CD1c-positive myeloid dendritic cell (primary cell): ENCODE measurements at regions not wholly inside any gene's neighbourhood (a gene's known extent, or its start where the extent isn't known, plus 50 kb on each side); places are given as distances from the start of the nearest gene placed in this dataset.

Source experiments
- DNase-seq: peaks from one replicate; pipeline ENCODE4 v3.0.0-alpha.2; 2016; ENCODE audit errors: extremely low spot score

DNA sequence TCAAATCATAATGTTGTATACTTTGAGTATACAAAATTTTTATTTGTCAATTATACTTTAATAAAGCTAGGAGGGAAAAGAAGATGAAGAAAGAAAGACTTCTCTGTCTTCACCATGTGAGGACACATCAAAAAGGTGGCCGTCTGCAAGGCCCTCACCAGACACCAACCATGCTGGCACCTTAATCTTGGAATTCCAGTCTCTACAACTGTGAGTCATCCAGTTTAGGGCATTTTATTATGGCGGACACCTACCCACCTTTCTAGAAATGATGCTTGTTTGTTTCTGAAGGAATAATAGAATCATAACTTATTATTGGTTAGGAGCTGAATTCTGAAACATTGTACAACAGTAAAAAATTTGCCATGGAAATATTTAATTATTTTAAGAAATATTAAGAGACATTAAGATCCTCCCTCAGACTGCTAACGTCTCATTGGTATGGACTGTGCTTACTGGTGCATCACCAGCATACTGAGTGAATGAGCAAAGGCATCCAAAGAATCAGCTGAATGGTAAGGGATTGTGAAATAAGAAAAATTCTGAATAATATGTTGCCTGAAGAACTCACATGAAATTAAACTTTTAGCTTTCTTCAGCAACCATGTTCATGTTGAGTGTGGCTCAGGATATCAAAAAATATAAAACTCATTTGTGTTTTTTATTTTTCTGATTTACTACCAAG is 536.6 kb downstream of the HTR7 start:
- DNase-seq, result no peak

DNA sequence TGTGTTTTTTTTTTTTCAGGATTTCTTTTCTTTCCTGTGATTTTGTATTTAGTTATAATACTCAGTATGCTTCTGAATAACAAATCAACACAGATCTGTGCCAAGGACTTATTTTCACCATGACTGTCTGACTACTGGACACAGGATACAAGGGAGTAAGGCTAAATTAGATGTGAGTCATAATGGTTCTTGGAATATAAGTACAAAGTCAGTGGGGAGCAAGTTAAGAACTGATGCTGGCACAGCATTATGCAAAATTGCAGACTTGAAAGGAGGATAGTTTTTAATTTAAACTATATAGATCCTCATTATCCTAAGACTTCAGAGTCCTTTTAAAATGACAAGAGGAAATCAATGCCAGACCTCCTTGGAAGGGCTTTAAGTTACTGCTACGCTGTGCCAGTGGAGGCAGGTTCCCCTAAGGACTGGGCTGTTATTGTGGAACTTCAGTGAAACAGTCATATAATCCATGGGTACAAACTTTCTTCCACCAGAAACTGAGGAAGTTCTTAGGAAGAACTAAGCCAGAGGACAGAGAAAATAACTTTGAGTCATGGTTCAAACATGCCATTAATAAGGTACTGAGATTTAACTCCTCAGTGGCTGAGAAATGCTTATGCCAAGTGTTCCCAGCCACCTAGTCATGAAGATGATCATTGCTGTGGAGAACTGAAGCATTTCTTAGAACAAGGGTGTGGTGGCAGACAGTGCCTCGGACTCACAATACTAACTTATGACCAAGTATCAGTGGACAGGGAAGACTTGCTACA is 531.2 kb downstream of the HTR7 start:
- DNase-seq, result no peak

DNA sequence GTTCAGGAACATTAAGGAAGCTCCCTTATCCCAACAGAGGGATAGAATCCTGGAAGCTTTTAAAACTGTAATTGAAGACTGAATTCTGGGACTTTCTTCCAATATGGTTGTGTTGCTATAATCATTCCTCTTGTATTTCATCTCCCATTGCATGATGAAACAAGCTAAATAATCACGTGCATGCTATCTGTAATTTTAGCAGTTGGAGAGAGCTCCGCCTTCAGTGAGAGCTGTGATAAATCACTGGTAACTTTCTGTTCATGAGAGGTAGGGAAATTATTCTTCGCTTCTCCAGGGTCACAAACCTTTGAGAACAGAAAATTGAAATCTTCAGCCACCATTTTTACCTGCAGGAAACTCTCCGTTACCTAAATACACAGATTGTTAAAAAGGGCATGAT is 530.2 kb downstream of the HTR7 start:
- no peak for DNase-seq

DNA sequence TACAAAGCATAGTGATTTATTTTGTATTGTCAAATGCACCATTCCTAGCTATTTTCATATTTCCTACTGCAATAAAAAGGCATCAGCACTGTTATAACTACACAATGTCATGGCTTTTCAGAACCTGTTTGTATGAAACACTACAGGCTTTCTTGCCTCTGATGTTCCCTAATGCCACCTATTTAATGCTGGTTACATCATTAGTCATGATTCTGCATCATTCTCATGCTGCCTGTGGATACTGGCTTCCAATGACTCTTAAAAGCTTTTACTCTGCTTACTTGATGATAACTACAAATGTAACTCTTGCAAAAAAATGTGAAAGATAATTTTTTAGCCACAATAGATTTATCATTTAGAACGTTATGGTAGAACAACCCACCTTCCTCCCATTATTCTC is 529.4 kb downstream of the HTR7 start:
- no peak for DNase-seq

DNA sequence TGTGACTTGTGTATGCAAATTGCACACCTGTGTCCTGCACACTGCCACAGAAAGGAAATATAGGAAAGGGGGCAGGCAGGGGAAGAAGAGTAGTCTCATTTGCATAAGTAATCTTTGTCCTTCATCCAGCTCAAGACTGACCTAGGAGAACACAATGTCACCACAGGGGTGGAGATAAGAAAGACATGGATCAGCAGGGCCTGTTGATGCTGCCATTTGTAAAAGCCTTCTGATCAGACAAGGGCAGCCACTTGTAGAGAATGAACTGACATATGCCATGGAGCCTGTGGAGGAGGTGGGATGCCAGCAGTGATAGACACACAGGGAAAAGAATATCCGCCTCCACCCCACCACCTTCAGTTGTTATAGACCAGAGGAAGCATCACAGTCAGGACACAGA is 528.9 kb downstream of the HTR7 start:
- no peak for DNase-seq

DNA sequence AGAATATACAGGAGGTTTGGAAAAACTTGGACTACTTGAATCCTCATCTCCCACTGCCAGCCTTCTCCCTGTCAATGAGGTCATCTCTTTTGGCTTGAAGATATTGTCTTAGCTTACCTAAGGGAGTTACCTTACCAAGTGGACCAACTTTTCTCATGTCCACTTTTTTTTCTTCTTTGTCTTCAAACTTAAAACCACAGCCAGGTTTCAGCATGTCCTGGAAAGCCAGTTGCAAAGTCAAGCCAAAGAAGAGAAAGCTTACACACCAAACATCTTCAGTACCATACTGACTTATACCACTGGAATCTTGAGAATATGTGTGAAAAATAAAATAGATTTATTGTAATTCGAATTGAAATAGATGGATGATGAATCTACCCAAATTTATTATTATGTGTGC is 520.5 kb downstream of the HTR7 start:
- no peak for DNase-seq

DNA sequence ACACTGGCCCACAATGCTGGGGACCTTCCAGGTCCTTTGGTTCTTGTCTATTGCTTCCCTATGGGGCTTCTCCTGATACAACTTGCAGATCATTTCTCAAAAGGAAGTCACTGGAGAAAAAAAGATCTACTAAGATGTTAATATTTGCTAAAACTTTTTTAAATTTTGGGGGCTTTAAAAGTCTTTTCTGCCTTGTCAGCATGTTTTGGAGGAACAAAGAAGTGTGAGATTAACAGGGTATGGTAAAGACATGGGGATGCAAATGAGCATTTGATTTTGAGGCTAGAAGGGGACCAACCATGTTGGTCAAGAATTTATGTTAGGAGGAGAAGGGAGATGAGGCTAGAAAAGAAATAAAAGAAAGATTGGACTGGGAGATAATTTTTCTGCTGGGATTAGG is 515.4 kb downstream of the HTR7 start:
- DNase-seq, result no peak

DNA sequence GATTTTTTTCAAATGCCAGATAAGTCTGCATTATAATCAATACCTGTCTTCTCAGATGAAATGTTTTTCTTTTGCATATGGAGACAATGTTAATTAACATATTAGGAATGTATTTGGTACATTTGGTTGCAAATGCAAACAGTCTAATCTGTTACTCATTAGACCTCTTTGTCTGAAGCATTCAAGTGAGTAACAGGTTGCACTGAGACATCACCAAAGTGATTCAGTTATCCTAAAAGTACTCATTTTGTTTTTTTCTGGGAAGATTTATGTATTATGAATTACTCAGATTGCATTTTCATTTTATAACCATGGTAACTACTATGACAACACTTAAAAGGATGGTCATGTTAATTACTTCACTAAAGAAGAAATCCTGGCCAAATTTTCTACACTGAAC is 513.6 kb downstream of the HTR7 start:
- no peak for DNase-seq

- DNase-seq, result no peak
Observed at GRCh38 chr10:90347239-90347638, 510.6 kb downstream of the HTR7 start.

DNA sequence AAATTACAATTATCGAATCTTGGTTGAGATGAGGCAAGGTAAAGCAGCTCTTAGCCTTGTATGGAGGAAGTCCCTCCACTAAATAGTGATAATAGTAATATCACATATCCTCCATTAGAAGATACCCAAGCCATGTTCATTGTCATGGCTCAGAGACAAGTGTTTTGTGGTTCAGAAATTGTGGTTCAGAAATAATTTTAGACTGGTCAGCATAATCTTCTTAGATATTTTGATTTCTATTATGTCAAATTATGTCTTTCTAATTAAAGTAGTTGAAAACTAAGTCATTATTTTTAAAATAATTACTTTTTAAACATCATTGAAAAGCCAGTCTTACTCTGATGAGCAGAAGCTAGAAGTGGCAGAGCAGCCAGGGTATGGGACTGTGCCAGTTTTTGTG is 507.7 kb downstream of the HTR7 start:
- no peak for DNase-seq

DNA sequence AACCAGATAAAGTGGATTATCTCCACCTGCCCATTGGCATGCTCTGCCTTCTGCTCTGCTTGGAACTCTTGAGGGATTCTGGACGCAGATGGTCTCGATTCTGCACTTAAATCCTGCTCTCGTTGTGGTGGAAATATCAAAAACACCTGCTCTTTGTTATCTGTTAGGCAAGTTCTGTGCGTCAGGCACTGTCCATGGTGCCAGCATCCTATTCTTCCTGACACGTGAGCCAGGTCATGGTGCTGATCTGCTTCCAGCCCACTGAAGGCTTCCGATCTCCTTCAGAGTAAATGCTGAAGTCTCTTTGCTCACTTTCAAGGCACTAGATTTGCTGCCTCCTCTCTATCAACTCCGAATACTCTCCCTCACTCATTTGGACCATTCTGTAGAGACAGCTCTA is 505.6 kb downstream of the HTR7 start:
- no peak for DNase-seq

DNA sequence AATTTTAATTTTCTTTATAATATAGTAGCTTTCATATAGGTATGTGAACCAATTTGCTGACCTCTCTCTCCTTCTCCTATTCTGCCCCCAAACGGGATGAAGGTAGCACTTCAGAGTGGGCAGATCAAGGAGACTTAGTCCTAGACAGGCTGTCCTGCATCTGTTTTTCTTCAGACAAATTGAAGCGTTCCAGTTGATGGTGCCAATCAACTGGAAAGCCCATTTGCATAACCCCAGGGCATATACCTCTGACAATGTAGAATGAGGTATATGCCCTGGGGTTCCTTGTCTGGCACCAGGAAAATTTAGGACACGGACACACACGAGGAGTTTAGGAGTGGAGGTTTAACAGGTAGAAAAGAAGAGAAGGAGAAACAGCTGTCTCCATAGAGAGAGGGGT is 502.9 kb downstream of the HTR7 start:
- DNase-seq, result no peak

DNA sequence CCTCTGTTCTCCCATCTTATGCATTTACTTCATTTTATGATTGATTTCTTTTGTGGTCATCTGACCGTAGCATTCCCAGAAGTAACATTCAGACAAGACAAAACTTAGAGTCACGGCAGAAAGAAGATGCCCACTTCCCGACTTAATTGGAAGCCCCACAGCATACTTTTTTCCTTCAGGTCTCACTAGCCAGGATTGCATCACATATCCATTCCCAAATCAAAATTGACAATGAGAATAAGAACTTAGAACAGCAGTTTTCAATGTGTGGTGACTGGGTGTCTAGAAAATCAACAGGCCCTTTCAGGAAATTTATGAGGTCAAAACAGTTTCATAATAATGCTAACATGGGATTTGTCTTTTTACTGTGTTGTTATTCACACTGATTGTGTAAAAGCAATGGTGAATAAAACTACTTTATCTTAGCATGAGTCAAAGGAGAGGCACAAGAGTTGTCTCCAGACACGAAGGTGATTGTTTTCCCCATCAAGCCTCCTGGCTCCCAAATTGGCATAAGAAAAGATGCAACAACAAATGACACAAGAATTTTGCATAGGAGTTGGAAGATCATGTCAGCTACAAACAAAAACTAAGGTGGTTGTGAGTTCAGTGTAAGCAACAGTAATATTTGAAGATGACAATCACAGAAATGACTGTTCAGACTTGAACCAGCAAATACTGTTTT is 493.9 kb downstream of the HTR7 start:
- no peak for DNase-seq

GRCh38 chr10:90372451-90372850 is 485.4 kb downstream of the HTR7 start:
- DNase-seq, result no peak

DNA sequence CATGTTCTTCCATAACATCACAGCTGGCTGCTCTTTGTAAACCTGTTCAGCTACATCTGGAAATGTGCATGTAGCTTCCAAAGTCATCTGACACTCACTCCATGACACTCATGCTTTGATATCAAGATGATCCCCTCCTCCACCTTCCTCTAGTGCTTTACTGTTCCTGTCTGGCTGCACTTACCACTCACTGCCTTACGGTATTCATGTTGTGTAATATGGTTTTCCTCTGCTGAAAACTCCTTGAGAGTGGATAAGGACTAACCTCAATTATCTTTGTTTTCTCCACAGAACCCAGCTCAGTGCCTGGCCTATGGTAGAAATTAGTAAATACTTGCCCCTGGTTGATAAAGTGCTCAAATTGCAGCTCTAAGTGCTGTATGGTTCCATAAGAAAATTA is 483.9 kb downstream of the HTR7 start:
- no peak for DNase-seq

DNA sequence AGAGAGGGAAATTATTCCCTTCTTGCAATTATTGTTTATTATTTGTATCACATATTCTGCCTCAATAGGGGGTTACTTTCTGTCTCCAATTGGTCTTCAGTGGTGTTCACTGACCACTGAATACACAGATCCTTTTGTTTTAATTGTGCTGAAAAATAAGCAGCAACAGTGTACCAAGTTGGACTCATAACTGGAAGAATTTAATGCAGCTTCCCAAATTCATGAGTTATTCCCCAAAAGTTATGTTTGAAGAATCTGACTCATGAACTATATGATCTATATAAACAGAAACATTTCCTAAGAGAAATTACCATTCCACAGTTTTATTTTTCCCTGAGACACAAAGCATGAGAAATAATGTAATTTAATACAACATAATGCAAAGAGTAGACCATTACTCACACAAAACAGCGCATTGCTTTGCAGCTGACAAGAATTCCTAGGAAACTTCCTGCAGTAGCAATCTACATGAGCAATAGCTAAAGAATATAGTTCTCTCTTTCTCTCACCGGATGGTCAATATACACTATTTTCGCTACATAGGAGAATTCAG is 479.2 kb downstream of the HTR7 start:
- no peak for DNase-seq

DNA sequence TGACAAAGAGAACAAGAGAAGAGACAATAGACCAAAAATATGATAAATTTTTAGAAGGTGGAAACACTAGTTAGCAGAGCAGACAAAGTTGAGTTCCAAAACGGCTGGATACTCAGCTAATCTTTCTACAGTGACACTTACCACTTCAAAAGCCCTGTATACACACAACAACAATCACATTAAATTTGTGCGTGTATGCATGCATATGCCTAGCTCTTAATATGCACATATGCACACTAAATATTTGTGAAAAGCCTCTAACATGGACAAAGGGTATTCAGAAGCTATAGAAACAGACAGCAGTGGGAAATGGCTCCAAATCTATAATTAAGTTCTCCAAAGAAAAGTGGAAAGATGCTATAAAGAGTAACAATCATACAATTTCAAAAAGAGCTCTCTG is 476.4 kb downstream of the HTR7 start:
- no peak for DNase-seq

DNA sequence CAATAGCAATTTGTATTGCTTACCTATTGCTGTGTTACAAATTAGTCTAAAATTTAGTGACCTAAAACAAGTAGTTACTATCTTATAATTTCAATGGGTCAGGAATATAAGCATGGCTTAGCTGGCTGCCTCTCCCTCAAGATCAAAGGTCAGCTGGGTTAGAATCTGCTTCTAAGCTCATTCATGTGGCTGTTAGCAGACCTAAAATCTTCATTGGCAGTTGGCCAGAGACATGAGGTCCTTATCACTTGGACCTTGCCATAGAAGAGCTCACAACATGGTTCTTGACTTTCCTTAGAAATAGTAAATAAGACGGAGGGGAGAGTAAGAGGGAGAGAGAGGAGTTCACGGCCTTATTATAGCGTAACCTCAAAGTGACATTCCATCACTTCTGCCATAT is 468.0 kb downstream of the HTR7 start:
- no peak for DNase-seq

GRCh38 chr10:90394311-90394710 is 463.5 kb downstream of the HTR7 start:
- DNase-seq, result no peak

DNA sequence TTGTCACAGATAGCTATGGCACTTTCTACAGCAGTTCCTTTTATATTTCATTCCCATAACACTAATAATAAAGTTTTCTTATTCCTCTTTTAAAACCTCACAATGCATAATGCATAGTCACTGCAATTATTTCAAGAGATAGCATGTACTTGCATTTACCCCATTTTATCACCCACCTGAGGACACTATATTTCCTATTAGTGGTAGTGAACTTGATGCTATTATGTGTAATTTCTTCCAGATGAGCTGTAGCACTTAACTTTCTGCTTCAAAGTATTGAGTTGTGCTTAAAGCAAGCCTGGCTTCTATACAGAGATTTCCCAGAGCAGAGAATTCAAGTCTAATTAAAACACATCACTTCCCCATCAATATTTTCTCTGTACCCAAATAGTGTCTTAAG is 461.1 kb downstream of the HTR7 start:
- no peak for DNase-seq

DNA sequence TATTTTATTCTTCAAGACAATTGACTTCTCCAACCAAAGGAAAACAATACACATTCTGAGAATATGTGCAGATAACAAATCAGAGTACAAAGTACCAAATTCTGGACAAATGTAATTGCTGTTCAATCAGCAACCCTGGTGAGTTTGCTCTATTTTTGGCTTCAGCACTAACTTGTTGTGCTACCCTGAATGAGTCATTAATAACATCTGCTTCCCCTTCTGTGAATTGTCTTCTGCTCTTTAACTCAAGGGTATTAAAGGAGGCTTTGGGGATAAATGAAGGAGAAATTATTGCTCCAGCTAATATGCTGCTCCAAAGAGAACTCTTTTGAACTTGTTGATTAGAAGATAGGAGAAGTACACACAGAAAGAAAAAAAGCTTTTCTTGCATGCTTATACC is 459.3 kb downstream of the HTR7 start:
- no peak for DNase-seq

DNA sequence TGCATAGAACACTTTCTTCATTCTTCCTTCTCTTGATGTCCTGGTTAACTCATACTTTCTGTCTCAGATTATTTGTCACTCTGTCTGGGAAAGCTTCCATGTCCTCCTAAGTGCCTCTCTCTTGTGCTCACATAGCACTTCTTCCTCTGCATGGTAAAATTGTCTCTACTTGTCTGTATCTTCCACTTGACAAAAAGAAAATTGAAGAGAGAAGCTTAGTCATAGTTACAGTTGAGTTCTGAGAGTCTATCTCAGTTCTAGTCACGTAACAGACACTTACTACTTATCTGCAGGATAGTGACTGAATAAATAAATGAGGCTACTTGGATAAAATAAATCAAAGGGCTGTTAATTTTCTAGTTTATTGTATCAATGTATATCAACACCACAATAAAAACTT is 458.1 kb downstream of the HTR7 start:
- DNase-seq, result no peak
